ENCODE measurements at regions not wholly inside any gene's neighbourhood (a gene's known extent, or its start where the extent isn't known, plus 50 kb on each side); places are given as distances from the start of the nearest gene placed in this dataset.

DNA sequence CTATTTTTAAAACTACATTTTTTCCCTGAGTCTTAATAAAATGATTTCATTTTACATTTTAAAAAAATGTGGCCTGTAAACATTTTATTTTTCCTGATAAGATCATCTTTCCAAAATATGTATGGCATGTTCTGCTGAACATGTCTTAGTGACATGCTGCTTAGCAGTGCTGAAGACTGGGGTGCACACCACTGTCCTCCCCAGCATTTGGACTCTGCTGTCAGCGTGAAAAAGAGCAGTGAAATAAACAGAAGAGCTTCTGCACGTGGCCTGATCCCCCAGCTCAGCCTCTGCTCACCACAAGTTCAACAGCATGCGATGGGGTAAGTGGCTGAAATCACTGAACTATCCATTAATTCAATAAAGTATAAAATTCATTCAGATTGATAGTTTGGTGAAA is 81.6 kb upstream of the ZNF521 start:
- Histone ChIP-seq H3K4me3 (ENCODE audit: insufficient read depth, low read depth, low read length, poor library complexity, severe bottlenecking) (no peak overlapping the region), H3K36me3 (ENCODE audit: control insufficient read depth, insufficient read depth, low read length) (no peaks in the 10 kb centered on the region), H3K9me3 (ENCODE audit: control insufficient read depth, low read length) (no peaks in the 10 kb centered on the region), H3K4me1 (ENCODE audit: control insufficient read depth, insufficient read depth, low read length, poor library complexity, severe bottlenecking) (no peaks in the 10 kb centered on the region), H3K27ac (ENCODE audit: insufficient read depth, low read length, poor library complexity, severe bottlenecking) (no peak overlapping the region), H3K27me3 (replicated peaks; ENCODE audit: control insufficient read depth, insufficient read depth, low read length, poor library complexity, severe bottlenecking) (no peaks in the 10 kb centered on the region)
- no peak for DNase-seq

DNA sequence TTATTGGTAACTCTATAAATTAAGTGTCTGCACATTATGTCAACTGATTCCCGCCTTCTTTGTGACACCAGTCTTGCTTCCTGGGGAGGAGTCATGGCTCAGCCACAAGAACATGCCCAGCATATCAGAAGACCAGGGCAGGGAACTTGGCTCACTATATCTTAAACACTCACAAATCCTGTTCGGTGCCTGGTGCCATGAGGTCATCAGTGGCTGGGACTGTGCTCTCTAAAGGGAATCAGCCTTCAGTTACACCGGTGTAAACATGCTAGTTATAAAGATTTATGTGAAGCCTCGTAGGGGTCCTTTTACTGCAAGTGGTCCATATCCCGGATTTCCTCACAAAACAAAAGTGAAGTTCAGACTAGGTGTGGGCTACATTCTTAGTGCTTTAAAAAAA is 73.1 kb upstream of the ZNF521 start:
- no peaks in the 10 kb centered on the region for H3K36me3 ChIP-seq (ENCODE audit: control insufficient read depth, insufficient read depth, low read length)
- no peaks in the 10 kb centered on the region for H3K27me3 ChIP-seq (replicated peaks; ENCODE audit: control insufficient read depth, insufficient read depth, low read length, poor library complexity, severe bottlenecking)
- H3K4me3 ChIP-seq (ENCODE audit: insufficient read depth, low read depth, low read length, poor library complexity, severe bottlenecking), result no peak overlapping the region
- H3K9me3 ChIP-seq (ENCODE audit: control insufficient read depth, low read length), result no peaks in the 10 kb centered on the region
- H3K27ac ChIP-seq (ENCODE audit: insufficient read depth, low read length, poor library complexity, severe bottlenecking), result no peak overlapping the region
- no peaks in the 10 kb centered on the region for H3K4me1 ChIP-seq (ENCODE audit: control insufficient read depth, insufficient read depth, low read length, poor library complexity, severe bottlenecking)
- no peak for DNase-seq

DNA sequence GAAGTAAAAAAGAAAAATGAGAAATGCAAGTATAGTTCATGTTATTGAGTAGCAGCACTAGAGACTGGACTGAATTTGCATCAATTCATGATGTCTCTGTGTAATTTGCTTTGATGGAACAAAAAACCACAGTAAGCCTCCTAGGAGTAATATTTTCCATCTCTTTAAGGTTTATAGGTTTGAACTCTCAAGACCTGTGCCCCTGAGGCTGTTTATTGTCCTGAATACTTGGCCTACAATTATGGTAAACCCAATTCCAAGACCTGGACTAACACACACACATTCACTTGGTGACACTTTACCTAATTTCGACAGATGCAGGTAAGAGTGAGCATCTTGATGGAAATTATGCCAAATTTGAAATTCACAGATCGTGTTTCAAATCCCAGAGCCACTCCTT is 71.8 kb upstream of the ZNF521 start:
- no peaks in the 10 kb centered on the region for H3K9me3 ChIP-seq (ENCODE audit: control insufficient read depth, low read length)
- no peak overlapping the region for H3K4me3 ChIP-seq (ENCODE audit: insufficient read depth, low read depth, low read length, poor library complexity, severe bottlenecking)
- H3K27me3 ChIP-seq (replicated peaks; ENCODE audit: control insufficient read depth, insufficient read depth, low read length, poor library complexity, severe bottlenecking), result no peaks in the 10 kb centered on the region
- no peaks in the 10 kb centered on the region for H3K4me1 ChIP-seq (ENCODE audit: control insufficient read depth, insufficient read depth, low read length, poor library complexity, severe bottlenecking)
- no peak for DNase-seq
- H3K27ac ChIP-seq (ENCODE audit: insufficient read depth, low read length, poor library complexity, severe bottlenecking), result no peak overlapping the region
- H3K36me3 ChIP-seq (ENCODE audit: control insufficient read depth, insufficient read depth, low read length), result no peaks in the 10 kb centered on the region

DNA sequence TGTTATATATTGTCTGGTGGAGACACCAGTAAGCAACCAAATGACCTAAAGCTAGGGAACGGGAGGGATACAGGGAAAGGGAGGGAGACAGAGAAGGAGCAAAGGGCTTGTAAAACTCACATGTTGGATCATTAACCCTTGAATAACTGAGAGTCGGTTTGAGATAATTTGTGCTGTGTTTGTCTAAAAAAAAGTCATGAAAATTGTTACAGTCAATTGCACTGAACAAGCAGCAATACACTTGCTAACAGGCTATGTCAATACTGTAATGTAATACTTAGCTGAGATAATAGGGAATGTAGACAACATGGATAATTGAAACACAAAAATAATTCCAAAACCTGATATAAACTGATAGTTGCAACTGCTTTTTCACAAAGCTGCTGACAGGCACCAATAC is 71.3 kb upstream of the ZNF521 start:
- Histone ChIP-seq H3K4me1 (ENCODE audit: control insufficient read depth, insufficient read depth, low read length, poor library complexity, severe bottlenecking) (no peaks in the 10 kb centered on the region), H3K27ac (ENCODE audit: insufficient read depth, low read length, poor library complexity, severe bottlenecking) (no peak overlapping the region), H3K27me3 (replicated peaks; ENCODE audit: control insufficient read depth, insufficient read depth, low read length, poor library complexity, severe bottlenecking) (no peaks in the 10 kb centered on the region)

DNA sequence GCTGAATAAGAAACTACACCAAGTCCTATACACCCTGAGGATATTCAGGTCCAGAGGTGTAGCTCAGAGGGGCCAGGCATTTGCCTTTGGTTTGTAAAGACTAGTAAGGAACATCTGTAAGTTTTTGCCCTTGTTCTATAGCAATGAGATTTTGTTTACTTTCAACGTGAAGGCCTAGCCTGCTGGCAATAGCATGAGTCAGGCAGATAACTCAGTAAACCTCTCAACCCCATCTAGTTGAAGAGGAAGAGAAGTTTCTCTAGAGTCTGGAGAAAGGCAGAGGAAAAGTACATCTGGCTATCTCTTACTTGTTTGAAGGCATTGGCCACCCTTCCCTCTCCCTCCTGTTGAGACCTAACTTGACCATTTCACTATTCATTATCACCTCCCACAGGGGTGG is 70.3 kb upstream of the ZNF521 start:
- Histone ChIP-seq H3K27ac (ENCODE audit: insufficient read depth, low read length, poor library complexity, severe bottlenecking) (no peak overlapping the region), H3K36me3 (ENCODE audit: control insufficient read depth, insufficient read depth, low read length) (no peaks in the 10 kb centered on the region), H3K27me3 (replicated peaks; ENCODE audit: control insufficient read depth, insufficient read depth, low read length, poor library complexity, severe bottlenecking) (no peaks in the 10 kb centered on the region), H3K9me3 (ENCODE audit: control insufficient read depth, low read length) (no peaks in the 10 kb centered on the region), H3K4me3 (ENCODE audit: insufficient read depth, low read depth, low read length, poor library complexity, severe bottlenecking) (no peak overlapping the region), H3K4me1 (ENCODE audit: control insufficient read depth, insufficient read depth, low read length, poor library complexity, severe bottlenecking) (no peaks in the 10 kb centered on the region)
- no peak for DNase-seq

More for the DNA sequence above, 71.3 kb upstream of the ZNF521 start:
- Histone ChIP-seq H3K36me3 (ENCODE audit: control insufficient read depth, insufficient read depth, low read length) (no peaks in the 10 kb centered on the region), H3K4me3 (ENCODE audit: insufficient read depth, low read depth, low read length, poor library complexity, severe bottlenecking) (no peak overlapping the region), H3K9me3 (ENCODE audit: control insufficient read depth, low read length) (no peaks in the 10 kb centered on the region)
- DNase-seq, result no peak

DNA sequence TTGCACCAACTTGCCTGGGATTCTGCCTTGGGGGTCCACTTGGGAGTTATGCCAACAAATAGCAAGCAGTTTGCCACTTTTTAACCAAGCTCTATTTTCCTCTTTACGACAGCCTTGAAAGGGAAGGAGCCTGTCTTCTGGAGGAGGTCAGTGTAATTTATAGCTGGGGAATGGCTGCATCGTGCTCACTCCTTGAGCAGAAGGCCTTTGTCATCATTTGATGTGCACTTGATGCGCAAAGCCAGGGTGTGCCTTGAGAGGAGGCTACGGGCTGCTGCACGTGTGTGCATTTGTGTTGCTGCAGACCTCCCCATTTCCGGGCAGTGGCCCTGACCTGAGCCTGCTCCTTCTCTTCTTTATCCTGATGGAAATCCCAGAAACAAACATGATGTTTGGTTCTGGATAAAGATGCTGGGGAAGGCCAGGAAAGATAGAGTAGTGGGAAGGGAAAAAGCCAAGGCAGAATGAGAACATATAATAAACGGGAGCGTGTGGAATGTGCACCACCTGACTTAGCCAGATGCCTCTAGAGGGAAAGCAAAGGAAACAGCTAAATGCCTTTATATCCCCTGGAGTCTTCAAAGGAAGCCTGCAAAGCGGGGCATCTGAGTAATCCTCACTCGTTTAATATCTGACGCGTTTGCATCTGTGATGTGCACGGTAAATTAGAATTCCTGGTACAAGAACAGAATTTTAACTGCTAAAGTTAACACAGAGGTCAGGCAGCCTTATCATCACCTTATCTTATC is 68.3 kb upstream of the ZNF521 start:
- no peak for DNase-seq
- H3K9me3 ChIP-seq (ENCODE audit: control insufficient read depth, low read length), result no peaks in the 10 kb centered on the region
- H3K4me3 ChIP-seq (ENCODE audit: insufficient read depth, low read depth, low read length, poor library complexity, severe bottlenecking), result no peak overlapping the region

DNA sequence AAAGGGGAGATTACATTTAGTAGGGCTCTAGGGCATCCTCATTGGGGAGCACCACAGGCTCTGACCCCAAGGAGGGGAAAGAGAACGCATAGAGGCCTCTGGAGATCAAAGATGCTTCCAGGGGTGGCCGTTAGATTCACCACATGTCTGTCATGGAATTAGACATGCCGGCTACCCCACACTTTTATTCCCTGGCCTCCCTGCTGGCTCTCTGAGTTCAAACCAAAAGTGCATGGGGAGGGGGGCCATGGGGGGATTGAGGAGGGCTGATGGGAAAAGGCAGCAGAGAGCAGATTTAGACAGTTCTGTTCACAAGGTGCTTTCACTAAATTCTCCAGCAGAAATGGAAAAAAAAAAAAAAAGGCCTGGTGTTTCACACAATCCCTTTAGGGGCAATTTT is 64.4 kb upstream of the ZNF521 start:
- Histone ChIP-seq H3K27ac (ENCODE audit: insufficient read depth, low read length, poor library complexity, severe bottlenecking) (no peak overlapping the region), H3K27me3 (replicated peaks; ENCODE audit: control insufficient read depth, insufficient read depth, low read length, poor library complexity, severe bottlenecking) (no peaks in the 10 kb centered on the region), H3K4me3 (ENCODE audit: insufficient read depth, low read depth, low read length, poor library complexity, severe bottlenecking) (no peak overlapping the region), H3K9me3 (ENCODE audit: control insufficient read depth, low read length) (no peaks in the 10 kb centered on the region), H3K36me3 (ENCODE audit: control insufficient read depth, insufficient read depth, low read length) (no peaks in the 10 kb centered on the region), H3K4me1 (ENCODE audit: control insufficient read depth, insufficient read depth, low read length, poor library complexity, severe bottlenecking) (no peaks in the 10 kb centered on the region)
- no peak for DNase-seq

More for the DNA sequence above, 68.3 kb upstream of the ZNF521 start:
- no peaks in the 10 kb centered on the region for H3K36me3 ChIP-seq (ENCODE audit: control insufficient read depth, insufficient read depth, low read length)
- H3K27ac ChIP-seq (ENCODE audit: insufficient read depth, low read length, poor library complexity, severe bottlenecking), result no peak overlapping the region
- no peaks in the 10 kb centered on the region for H3K4me1 ChIP-seq (ENCODE audit: control insufficient read depth, insufficient read depth, low read length, poor library complexity, severe bottlenecking)
- H3K27me3 ChIP-seq (replicated peaks; ENCODE audit: control insufficient read depth, insufficient read depth, low read length, poor library complexity, severe bottlenecking), result no peaks in the 10 kb centered on the region

DNA sequence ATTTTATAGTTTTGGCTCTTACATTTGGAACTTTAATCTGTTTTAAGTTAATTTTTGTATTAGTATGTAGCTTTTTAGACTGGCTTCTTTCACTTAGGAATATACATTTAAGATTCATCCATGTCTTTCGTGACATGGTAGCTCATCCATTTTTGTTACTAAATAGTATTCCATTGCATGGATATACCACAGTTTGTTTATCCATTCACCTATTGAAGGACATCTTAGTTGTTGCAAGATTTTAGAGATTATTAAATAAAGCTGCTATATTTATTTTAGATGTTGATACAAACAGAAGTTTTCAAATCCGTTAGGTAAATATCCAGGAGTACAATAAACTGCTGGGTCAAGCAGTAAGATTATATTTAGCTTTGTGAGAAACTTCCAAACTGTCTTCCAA is 58.0 kb upstream of the ZNF521 start:
- H3K9me3 ChIP-seq (ENCODE audit: control insufficient read depth, low read length), result no peaks in the 10 kb centered on the region
- H3K4me1 ChIP-seq (ENCODE audit: control insufficient read depth, insufficient read depth, low read length, poor library complexity, severe bottlenecking), result no peaks in the 10 kb centered on the region
- no peak overlapping the region for H3K27ac ChIP-seq (ENCODE audit: insufficient read depth, low read length, poor library complexity, severe bottlenecking)
- no peak for DNase-seq
- H3K27me3 ChIP-seq (replicated peaks; ENCODE audit: control insufficient read depth, insufficient read depth, low read length, poor library complexity, severe bottlenecking), result no peaks in the 10 kb centered on the region
- H3K4me3 ChIP-seq (ENCODE audit: insufficient read depth, low read depth, low read length, poor library complexity, severe bottlenecking), result no peak overlapping the region
- no peaks in the 10 kb centered on the region for H3K36me3 ChIP-seq (ENCODE audit: control insufficient read depth, insufficient read depth, low read length)

DNA sequence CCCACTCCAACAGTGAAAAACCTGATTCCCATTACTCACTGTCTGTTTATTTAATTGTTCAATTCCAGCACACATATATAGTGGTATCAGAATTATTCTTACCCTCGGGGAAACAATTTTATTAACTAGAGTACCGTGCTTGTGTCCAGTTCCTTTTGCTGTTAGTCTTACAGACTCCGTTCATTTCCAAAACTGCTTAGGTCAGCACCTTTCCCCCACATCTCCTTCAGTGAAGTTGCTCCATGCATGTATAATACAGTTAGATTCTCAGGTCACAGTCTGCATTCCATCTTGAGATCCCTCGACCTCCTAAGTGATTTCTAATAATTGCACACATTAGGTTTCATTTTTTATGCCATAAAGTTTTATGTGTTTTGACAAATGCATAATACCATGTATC is 56.3 kb upstream of the ZNF521 start:
- no peaks in the 10 kb centered on the region for H3K27me3 ChIP-seq (replicated peaks; ENCODE audit: control insufficient read depth, insufficient read depth, low read length, poor library complexity, severe bottlenecking)
- H3K27ac ChIP-seq (ENCODE audit: insufficient read depth, low read length, poor library complexity, severe bottlenecking), result no peak overlapping the region
- H3K4me3 ChIP-seq (ENCODE audit: insufficient read depth, low read depth, low read length, poor library complexity, severe bottlenecking), result no peak overlapping the region
- DNase-seq, result no peak
- no peaks in the 10 kb centered on the region for H3K9me3 ChIP-seq (ENCODE audit: control insufficient read depth, low read length)
- no peaks in the 10 kb centered on the region for H3K4me1 ChIP-seq (ENCODE audit: control insufficient read depth, insufficient read depth, low read length, poor library complexity, severe bottlenecking)
- H3K36me3 ChIP-seq (ENCODE audit: control insufficient read depth, insufficient read depth, low read length), result no peaks in the 10 kb centered on the region
